HG03196 (cell line): ENCODE measurements at regions not wholly inside any gene's neighbourhood (a gene's known extent, or its start where the extent isn't known, plus 50 kb on each side); places are given as distances from the start of the nearest gene placed in this dataset.
"Not testable (repeated sequence)": the region's sequence is repeated elsewhere in the genome, so short reads cannot be mapped to it uniquely, and the experiment has no call there.

Experiments
- ATAC-seq: cut with Tn5 transposase; IDR thresholded peaks from one replicate; pipeline ENCODE4 v1.9.1; 2021; ENCODE audit not compliant: unreplicated experiment

DNA sequence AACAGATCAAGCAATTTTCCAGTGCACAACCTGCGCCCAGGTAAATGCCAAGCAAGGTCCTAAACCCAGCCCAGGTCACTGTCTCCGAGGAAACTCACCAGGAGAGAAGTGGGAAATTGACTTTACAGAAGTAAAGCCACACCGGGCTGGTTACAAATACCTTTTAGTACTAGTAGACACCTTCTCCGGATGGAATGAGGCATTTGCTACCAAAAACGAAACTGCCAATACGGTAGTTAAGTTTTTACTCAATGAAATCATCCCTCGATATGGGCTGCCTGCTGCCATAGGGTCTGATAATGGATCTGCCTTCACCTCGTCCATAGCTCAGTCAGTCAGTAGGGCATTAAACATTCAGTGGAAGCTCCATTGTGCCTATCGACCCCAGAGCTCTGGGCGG is 459.0 kb upstream of the HTR1E start:
- ATAC-seq = not testable (repeated sequence)

DNA sequence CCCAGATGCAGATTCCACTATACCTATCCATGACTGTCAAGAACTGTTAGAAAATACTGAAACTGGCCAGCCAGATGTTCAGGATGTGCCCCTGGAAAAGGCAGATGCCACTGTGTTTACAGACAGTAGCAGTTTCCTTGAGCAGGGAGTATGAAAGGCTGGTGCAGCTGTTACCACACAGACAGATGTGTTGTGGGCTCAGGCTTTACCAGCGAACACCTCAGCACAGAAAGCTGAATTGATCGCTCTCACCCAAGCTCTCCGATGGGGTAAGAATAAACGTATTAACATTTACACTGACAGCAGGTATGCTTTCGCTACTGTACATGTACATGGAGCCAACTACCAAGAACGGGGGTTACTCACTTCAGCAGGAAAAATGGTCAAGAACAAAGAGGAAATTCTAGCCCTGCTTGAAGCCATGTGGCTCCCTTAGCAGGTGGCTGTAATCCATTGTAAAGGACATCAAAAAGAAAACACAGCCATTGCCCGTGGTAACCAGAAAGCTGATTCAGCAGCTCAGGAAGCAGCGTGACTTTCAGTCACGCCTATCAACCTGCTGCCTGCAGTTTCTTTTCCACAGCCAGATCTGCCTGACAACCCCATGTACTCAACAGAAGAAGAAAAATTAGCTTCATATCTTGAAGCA is 459.7 kb upstream of the HTR1E start:
- ATAC-seq = no peak

DNA sequence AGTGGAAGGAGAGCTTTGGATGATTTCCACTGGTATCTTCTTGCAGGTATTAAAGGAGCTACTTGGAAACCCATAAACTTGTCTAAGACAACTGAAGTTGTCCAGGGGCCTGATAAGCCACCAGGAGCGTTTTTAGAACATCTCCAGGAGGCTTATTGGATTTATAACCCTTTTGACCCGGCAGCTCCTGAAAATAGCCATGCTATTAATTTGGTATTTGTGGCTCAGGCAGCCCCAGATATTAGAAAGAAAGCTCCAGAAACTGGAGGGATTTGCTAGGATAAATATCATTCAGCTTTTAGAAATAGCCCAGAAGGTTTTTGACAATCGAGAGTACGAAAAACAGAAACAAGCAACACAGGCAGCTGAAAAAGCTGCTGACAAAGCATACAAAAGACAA is 461.0 kb upstream of the HTR1E start:
- no peak for ATAC-seq

DNA sequence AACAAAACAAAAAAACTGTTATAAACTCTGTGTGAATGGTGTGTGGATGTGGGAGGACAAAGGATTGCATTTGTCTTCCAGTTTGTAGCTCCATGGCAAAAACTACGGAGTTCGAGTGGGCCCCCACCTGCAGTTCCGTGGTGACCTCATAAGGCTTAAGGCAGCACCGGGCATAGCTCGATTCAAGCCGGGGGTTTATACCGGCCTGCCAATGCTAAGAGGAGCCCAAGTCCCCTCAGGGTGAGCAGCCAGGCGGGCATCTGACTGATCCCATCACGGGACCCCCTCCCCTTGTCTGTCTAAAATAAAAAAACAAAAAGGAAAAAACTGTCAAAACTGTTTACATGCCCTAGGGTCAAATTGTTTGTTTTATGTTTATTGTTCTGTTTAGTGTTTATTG is 463.2 kb upstream of the HTR1E start:
- no peak for ATAC-seq

DNA sequence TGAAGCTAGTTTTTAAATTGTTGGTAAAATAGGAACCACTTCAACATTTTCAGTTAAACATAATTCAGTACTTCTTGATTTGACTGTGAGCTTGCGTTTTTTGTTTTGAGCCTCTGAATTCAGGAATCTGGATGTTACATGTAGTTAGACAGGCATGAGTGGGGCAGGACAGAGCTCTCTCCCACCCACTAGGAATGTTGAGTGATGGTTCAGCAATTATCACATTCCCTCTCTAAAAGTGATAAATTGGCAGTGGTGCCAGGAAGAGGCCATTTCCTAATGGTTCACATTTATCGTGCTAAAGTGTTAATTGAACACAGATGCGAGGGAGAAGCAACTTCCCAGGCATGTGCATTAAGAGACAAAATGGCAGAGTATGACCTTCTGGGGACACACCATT is 465.5 kb upstream of the HTR1E start:
- ATAC-seq = no peak

DNA sequence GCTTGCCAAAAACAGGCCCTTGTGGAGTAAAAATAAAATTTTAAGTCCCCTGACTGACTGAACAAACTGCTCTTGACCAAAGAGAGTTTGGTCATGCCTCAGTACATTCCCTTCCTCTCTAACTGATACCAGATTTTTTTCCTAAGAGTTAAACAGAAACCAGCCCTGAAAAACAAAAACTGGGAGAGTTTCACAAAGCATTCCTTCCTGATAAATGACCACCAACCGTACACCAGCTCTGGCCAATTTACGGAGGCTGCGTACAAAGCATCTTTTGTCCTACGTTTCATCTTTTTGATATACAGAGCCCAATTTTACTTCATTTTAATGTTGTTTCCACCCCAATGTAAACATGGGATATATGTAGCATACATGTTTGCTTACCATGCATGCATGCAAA is 477.4 kb upstream of the HTR1E start:
- ATAC-seq = no peak

DNA sequence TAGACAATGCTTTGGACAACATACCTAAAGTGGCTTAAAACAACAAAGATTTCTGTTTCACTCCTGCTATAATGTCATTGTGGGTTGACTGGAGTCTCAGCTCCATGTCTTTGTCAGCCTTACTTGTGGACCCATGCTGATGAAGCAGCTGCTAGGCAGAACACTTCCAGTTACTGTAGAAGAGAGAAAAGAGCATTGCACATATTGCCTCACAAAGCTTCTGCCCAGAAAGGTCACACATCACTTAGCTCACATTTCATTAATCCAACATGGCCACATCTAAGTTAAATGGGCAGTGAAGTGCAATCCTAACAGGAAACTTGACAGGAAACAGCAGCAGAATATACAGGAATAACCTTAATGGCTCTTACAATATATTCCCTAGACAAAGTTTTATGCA is 480.5 kb upstream of the HTR1E start:
- ATAC-seq = no peak

DNA sequence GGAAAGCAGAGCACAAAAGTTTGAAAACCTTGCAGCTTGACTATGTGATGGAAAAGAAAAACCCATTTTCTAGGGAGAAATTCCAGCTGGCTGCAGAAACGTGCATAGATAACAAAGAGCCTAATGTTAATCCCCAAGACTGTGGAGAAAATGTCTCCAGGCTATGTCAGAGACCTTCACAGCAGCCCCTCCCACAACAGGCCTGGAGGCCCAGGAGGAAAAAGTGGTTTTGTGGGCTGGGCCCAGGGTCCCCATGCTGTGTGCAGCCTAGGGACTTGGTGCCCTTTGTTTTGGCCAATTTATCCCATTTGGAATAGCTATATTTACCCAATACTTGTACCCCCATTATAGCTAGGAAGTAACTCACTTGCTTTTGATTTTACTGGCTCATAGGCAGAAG is 484.1 kb upstream of the HTR1E start:
- ATAC-seq = no peak

DNA sequence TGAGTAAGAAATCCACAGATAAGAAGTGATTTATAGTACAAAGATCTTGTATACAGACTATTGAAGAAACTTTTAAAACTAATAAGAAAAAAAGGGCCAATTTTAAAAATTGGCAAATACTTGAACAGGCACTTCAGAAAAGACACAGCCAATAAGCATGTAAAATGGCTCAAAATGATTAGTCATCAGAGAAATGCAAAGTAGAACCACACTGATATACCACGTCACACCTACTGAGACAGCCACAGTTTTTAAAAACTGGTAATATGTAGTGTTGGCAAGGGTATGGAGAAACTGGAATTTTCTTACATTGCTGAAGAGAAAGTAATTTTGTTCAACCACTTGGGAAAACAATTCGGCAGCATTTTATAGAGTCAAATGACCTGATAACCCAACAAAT is 488.9 kb upstream of the HTR1E start:
- ATAC-seq = no peak

DNA sequence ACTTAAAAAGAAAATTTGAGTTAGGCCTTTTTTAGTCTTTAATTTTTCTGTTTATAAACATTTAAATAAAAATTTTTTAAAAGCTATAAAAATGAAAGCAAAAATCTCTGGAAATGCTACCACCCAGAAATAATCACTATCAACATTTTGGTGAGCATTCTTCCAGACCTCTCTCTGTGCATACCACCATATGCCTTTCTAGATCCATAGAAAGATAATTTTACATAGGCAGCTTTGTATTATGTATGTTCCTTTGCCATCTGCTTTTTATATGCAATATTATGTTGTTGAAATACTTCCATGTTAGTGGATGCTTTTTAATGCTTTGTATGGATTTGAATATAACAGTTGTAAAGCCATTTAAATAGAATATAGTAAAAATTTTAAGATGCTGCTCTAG is 496.7 kb upstream of the HTR1E start:
- ATAC-seq = no peak

DNA sequence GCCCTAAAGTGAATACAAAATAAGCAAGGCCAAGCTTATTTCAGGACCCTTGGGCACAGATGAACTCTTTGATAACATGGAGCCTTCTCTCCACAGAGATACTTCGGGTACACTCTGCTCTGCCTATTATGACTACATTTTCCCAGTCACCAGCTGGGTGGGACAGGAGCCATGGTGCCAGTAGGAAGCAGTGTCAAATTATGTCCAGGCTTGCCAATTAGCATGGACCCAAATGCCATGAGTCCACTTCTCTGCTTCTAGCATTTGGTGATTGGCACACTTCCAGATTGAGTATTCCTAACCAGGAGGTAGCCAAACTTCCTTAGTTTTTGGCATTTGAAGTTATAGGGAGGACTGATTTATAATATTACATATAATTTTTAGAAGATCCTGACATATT is 513.8 kb upstream of the HTR1E start:
- no peak for ATAC-seq

DNA sequence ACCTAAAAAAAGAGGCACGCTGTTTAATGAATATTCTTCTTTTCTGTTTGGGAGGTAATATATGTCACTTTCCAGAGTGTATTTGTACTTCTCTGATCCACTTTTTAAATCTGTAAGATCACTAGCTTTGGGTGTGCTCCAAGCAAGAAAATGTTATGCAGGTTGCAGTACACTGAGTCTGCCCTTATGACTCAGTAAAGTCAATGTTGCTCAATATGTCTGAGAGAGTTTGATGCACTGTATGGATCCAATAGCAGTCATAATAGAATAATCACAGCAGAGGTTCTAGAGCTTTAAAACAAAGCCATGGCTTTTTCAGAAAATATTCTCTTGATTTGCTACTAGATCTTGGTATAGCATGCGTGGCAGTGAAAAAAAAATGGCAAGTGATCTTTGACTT is 525.3 kb upstream of the HTR1E start:
- ATAC-seq = no peak

DNA sequence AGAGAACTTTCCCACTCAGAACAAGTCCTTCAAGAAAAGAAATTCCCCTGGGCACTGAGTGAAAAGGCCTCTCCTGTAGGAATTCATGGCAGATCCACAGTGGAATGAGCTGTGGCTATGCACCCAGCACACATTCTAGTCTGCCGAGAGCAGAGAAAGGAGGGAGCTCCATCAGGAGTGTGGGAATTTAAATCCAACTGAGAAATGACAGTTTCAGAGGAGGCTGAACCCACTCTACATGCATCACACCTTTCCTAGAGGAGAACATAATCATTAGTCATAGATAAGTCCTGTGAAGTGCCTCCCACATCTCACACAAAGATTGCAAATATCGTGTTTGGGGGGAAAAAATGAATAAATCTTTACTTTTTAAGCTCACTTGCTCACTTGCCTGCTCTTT is 530.2 kb upstream of the HTR1E start:
- ATAC-seq = no peak

DNA sequence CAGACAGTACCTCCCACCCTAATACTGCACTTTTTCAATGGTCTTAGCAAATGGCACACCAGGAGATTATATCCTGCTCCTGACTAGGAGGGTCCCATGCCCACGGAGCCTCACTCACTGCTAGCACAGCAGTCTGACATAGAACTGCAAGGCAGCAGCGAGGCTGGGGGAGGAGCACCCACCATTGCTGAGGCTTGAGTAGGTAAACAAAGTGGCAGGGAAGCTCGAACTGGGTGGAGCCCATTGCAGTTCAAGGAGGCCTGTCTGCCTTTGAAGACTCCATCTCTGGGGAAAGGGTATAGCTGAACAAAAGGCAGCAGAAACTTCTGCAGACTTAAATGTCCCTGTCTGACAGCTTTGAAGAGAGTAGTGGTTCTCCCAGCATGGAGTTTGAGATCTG is 544.5 kb upstream of the HTR1E start:
- not testable (repeated sequence) for ATAC-seq

DNA sequence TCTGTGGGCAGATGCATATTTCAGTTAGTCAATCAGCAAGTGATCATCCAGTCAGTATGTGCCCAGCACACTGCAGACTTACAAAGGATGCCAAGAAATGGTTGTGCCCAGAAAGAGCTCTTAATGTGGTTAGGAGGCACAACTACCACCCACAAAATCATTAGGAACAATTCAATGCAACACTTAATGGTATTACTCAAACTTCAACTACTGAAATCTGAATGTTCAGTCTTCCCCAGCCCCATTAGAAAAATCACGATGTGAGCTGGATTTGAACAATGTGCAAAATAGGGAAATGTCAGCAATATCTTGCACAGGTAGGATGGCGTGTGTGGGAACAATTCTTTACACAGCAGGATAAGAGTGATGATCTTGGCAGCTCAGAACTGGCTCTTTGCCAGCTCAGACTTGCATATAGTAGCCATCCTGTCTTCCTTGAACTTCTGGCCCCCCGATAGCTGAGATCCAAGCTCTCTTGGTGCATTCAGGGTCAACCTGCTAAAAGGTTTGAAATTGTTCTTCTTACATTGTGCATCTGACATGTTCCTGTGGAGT is 556.7 kb upstream of the HTR1E start:
- ATAC-seq = no peak

DNA sequence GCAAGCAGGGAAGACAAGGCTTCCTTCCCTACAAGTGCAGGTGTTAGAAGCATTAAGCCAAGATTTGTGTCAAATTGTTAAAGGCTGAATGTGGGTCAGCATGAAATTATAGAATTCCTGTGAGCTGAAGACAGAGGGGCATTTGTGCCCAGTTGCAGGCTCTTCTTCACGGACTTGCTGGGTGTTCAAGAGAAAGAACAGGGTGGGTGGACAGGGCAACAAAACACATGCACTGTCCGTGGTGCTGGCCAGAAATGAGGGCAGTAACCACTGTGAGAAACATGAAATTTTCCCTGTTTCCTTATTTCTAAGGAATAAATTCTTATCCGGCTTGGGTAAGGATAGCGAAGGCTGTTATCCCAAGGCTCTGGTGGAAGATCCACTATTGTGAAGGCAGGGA is 579.5 kb upstream of the HTR1E start:
- ATAC-seq = no peak

DNA sequence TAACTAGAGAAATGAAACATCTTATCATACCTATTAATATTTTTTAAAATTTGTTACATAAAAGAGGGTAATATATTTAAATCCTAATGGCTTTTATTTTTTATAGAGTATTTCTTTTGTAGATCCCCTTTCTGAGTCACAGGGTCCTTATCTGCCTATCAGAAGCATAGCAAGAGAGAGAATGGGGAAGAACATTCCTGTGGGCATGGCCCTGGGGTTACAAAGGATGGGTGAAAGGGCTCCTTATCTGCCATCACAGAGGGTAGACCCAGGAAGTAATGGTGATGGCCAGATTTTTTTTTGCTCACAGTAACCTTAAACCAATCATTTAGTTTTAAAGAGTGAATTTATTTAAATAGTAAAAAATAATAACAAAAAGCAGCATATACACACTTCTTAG is 582.1 kb upstream of the HTR1E start:
- no peak for ATAC-seq

DNA sequence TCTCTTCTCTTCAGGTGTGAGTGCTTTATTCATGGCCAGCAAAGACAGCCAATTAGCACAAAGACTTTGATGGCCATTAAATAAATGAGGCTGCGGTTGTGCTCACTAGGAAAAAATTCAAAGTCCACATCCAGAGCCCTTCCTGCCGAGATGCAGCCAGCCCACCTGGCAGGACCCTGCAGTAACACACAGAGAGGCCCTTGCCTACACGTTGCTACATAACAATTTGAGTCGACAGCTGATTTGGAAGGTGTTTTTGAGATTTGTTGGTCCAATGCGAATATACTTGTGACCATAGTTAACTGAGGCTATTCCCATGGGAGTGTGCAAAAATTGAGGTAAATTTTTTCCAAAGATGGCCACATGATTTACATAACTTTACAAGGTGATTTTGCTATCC is 605.4 kb upstream of the HTR1E start:
- ATAC-seq = no peak

DNA sequence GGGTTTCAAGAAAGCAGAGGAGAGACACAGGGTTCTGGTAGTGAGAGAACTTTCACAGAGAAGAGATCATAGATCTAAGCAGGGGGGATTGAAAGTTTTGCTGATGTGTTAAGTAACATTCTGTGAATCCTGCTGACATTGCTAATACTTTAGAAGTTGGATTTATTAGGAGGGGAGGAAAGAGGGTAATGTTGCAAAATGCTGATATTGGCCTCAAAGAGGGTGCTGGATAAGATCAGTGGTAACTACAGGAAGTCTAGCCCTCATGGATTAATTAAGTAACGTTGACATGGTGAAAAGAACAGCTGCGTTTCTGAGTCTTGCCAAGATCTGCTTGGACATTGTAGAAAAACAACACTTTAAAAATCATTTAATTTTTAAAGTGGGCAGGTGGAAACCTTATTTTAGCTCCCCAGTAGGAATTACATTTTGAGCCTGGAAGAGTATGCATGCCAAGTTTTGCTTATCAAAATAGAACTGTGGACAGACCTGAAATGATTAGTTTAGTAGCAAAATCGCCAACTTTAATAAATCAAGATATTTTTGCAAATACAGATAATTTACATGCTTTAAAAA is 606.0 kb upstream of the HTR1E start:
- ATAC-seq = no peak

DNA sequence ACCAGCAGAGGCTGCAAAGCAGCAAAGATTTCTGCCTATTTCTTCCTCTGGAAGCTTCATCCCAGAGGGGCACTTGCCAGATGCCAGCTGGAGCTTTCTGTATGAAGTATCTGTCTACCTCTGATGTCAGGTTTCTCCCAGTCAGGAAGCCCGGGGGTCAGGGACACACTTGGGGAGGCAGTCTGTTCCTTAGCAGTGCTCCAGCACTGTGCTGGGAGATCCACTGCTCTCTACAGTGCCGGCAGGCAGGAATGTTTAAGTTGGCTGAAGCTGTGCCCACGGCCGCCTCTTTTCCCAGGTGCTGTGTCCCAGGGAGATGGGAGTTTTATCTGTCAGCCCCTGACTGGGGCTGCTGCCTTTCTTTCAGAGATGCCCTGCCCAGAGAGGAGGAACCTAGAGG is 631.1 kb upstream of the HTR1E start:
- ATAC-seq = no peak

DNA sequence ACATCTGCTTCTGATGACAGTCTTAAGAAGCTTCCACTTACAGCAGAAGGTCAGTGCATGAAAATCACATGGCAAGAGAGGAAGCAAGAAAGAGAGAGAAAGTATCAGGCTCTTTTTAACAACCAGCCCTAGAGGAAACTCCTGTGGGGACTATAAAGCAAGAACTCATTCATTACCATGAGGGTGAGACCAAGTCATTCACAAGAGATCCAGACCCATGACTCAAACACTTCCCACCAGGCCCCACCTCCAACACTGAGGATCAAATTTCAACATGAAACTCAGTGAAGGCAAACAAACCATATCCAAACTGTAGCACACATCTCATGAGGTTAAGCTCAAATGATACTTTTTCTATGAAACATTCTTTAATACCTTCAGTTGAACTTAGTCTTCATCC is 643.2 kb upstream of the SYNCRIP start:
- ATAC-seq = no peak

DNA sequence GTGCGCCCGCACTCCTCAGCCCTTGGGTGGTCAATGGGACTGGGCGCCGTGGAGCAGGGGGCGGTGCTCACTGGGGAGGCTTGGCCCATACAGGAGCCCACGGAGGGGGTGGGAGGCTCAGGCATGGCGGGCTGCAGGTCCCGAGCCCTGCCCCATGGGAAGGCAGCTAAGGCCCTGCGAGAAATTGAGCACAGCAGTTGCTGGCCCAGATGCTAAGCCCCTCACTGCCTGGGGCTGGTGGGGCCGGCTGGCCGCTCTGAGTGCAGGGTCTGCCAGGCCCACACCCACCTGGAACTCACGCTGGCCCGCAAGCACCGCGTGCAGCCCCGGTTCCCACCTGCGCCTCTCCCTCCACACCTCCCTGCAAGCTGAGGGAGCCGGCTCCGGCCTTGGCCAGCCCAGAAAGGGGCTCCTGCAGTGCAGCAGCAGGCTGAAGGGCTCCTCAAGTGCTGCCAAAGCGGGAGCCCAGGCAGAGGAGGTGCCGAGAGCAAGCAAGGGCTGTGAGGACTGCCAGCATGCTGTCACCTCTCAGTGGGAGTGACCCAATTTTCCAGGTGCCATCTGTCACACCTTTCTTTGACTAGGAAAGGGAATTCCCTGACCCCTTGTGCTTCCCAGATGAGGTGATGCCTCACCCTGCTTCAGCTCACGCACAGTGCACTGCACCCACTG is 642.3 kb upstream of the SYNCRIP start:
- not testable (repeated sequence) for ATAC-seq
